Neural crest cell (in vitro differentiated cells): ENCODE measurements at regions not wholly inside any gene's neighbourhood (a gene's known extent, or its start where the extent isn't known, plus 50 kb on each side); places are given as distances from the start of the nearest gene placed in this dataset.

ENCODE experiments used
- DNase-seq: peaks from one replicate; pipeline ENCODE4 v3.0.0; 2021; ENCODE audit warnings: low read depth, mixed read lengths, low spot score
- H3K27ac Mint-ChIP-seq: one replicate; pipeline ENCODE4 v1.8.0; 2021; ENCODE audit warnings: mild to moderate bottlenecking, mixed read lengths; ENCODE audit not compliant: unreplicated experiment
- H3K27me3 Mint-ChIP-seq: 2 replicates; pipeline ENCODE4 v1.8.0; 2021; ENCODE audit warnings: low read depth, mild to moderate bottlenecking, mixed read lengths
- H3K36me3 Mint-ChIP-seq: 2 replicates; pipeline ENCODE4 v1.8.0; 2021; ENCODE audit warnings: low read depth, mild to moderate bottlenecking, mixed read lengths
- H3K4me1 Mint-ChIP-seq: 2 replicates; pipeline ENCODE4 v1.8.0; 2021; ENCODE audit warnings: mixed read lengths
- H3K4me3 Mint-ChIP-seq: one replicate; pipeline ENCODE4 v1.8.0; 2021; ENCODE audit warnings: mild to moderate bottlenecking, mixed read lengths
- H3K9me3 Mint-ChIP-seq: 2 replicates; pipeline ENCODE4 v1.8.0; 2021; ENCODE audit warnings: mixed read lengths
- CTCF ChIP-seq: fragments of 200-600 bp; sonication (generic); conservative IDR thresholded peaks from 2 replicates; pipeline ENCODE4 v1.5.0; 2021; ENCODE audit warnings: antibody characterized with exemption, mild to moderate bottlenecking

DNA sequence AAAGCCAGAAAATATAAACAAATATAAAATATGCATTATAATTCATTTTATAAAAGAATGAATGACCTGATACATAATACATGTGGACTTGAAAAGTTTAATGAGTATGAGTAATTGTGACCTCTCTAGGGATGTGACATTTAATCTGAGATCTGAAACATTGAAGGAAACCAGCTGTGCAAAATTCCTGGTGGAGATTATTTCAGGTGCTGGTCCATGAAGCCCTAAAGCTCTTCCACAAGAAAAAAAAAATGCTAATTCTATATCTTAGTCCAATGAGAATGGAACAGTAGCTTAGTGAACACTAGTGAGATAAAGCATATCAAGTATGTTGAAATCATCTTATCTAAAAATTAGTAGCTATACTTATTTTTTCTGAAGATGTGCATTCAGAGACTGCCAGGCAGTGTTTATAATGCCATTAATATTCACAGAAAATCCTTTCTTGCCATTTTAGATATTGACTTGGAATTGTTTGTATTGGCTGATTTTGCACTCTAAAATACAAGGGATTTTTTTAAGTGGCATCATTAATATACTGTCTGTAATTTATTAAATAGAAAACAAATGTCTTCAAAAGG is 1485.9 kb downstream of the PLA2G4A start:
- no peak for TF ChIP-seq CTCF
- Mint-ChIP-seq H3K27me3 (no peaks in the 10 kb centered on the region), H3K36me3 (no peaks in the 10 kb centered on the region), H3K4me3 (no peak overlapping the region), H3K4me1 (no peaks in the 10 kb centered on the region), H3K27ac (no peak overlapping the region), H3K9me3 (no peaks in the 10 kb centered on the region)
- no peak for DNase-seq

DNA sequence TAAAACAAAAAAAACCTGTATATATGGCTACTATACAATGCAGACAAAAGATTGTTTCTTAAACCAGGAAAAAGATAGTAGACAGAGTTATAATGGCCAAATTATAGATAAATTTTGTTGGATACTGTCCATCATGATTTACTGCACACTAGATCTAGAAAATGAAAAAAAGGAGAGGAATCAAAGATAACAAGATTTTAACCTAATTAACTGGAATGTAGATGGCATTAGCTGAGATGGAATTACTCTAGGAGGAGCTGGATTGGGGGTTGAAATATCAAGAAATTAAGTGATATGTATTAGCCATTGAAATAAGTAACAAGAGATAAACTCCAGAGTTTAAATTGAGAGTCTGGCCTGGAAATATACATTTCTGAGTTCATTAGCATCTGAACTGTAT is 1489.1 kb downstream of the PLA2G4A start:
- Mint-ChIP-seq H3K27me3 (no peaks in the 10 kb centered on the region), H3K9me3 (no peaks in the 10 kb centered on the region), H3K27ac (no peak overlapping the region), H3K4me1 (no peaks in the 10 kb centered on the region), H3K4me3 (no peak overlapping the region), H3K36me3 (no peaks in the 10 kb centered on the region)
- DNase-seq, result no peak
- TF ChIP-seq CTCF, result no peak

- TF ChIP-seq CTCF, result no peak
- no peaks in the 10 kb centered on the region for H3K9me3 Mint-ChIP-seq
- no peaks in the 10 kb centered on the region for H3K4me1 Mint-ChIP-seq
- H3K4me3 Mint-ChIP-seq, result no peak overlapping the region
- no peak for DNase-seq
- no peaks in the 10 kb centered on the region for H3K36me3 Mint-ChIP-seq
- no peak overlapping the region for H3K27ac Mint-ChIP-seq
- no peaks in the 10 kb centered on the region for H3K27me3 Mint-ChIP-seq
Observed at GRCh38 chr1:188325211-188325610, 1496.5 kb downstream of the PLA2G4A start.

- no peaks in the 10 kb centered on the region for H3K4me1 Mint-ChIP-seq
- H3K9me3 Mint-ChIP-seq, result peaks cover 4% of the 10 kb centered on the region
- no peak for DNase-seq
- H3K27ac Mint-ChIP-seq, result no peak overlapping the region
- H3K4me3 Mint-ChIP-seq, result no peak overlapping the region
- no peak for TF ChIP-seq CTCF
- H3K36me3 Mint-ChIP-seq, result no peaks in the 10 kb centered on the region
- no peaks in the 10 kb centered on the region for H3K27me3 Mint-ChIP-seq
Observed at GRCh38 chr1:188343914-188344313, 1515.2 kb downstream of the PLA2G4A start.

GRCh38 chr1:188350104-188350503 is 1521.4 kb downstream of the PLA2G4A start:
- no peak for DNase-seq
- Mint-ChIP-seq H3K4me1 (no peaks in the 10 kb centered on the region), H3K27ac (no peak overlapping the region), H3K4me3 (no peak overlapping the region), H3K27me3 (no peaks in the 10 kb centered on the region), H3K9me3 (peaks cover 2% of the 10 kb centered on the region), H3K36me3 (no peaks in the 10 kb centered on the region)
- no peak for TF ChIP-seq CTCF

DNA sequence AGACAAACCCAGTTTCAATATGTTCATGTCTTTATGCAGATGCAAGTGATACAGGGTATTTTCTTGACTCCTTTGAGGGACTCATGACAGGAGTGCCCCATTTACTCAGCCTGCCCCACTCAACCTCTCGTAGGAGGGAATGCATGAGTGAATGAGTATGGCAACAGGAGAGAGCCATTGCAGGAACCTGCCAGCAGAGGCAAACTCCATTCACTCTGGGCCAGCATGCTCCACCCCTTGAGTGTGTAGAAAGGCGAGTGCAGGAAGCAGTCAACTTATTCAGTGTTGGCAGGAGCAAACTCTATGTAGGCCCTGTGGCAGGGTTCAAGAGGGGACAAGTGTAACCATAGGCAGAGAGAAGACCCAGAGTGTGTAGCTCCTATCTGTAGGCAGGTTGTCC is 1526.3 kb downstream of the PLA2G4A start:
- no peaks in the 10 kb centered on the region for H3K27me3 Mint-ChIP-seq
- DNase-seq, result no peak
- no peak overlapping the region for H3K27ac Mint-ChIP-seq
- H3K36me3 Mint-ChIP-seq, result no peaks in the 10 kb centered on the region
- no peaks in the 10 kb centered on the region for H3K4me1 Mint-ChIP-seq
- no peak overlapping the region for H3K4me3 Mint-ChIP-seq
- no peak for TF ChIP-seq CTCF
- H3K9me3 Mint-ChIP-seq, result peaks cover 2% of the 10 kb centered on the region
